ENCODE measurements at regions not wholly inside any gene's neighbourhood (a gene's known extent, or its start where the extent isn't known, plus 50 kb on each side); places are given as distances from the start of the nearest gene placed in this dataset.

DNA sequence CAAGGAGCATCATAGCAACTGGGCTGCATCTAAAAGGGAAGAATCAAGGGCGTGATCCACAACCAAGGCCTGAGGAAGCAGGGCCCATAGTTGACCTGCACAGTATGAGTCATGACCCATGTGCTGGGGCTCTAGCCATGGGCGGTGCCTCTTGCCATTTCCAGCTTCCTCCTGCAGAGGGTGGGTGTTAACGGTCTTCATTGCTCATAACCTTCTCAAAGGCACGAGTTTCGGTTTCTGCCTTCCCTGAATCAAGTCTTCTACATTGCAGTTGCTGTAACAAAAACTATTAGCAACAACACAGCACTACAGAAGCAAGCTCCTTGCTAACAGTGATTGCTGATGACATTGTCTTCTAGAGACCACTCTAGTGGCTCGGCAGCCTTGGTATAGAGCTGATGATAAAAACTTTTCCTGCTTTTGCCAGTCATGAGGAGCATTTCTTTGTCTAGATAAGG lies 66.9 kb downstream of the CTSL start:
- peak overlapping the region; percentile 8 for H3K27ac ChIP-seq (ENCODE audit: low read depth, low read length)
- peaks cover 17% of the 10 kb centered on the region for H3K27me3 Mint-ChIP-seq (ENCODE audit: low read depth, unreplicated experiment)
- H3K36me3 ChIP-seq (ENCODE audit: insufficient read depth, low read length) = no peaks in the 10 kb centered on the region
- H3K4me2 ChIP-seq (ENCODE audit: low read length) = peak overlapping the region; percentile 39
- H2AFZ ChIP-seq (ENCODE audit: low read depth, low read length) = peak overlapping the region; percentile 53
- FAIRE-seq (no peak), DNase-seq (ENCODE audit: low read depth) (peak; percentile 65)
- H3K4me3 Mint-ChIP-seq (ENCODE audit: unreplicated experiment) = no peak overlapping the region
- no peaks in the 10 kb centered on the region for H3K36me3 Mint-ChIP-seq (ENCODE audit: low read depth, unreplicated experiment)
- no peaks in the 10 kb centered on the region for H3K79me2 ChIP-seq (ENCODE audit: insufficient read depth, low read length)
- peaks cover 2% of the 10 kb centered on the region for H3K9me3 Mint-ChIP-seq (ENCODE audit: unreplicated experiment)
- H3K9me3 ChIP-seq (ENCODE audit: insufficient read depth, low read depth, low read length) = no peaks in the 10 kb centered on the region
- H3K4me1 Mint-ChIP-seq (ENCODE audit: low read depth, unreplicated experiment) = peaks cover 7% of the 10 kb centered on the region
- H3K4me3 ChIP-seq (ENCODE audit: insufficient read depth, low read depth, low read length) = no peak overlapping the region
- TF ChIP-seq, protein P1, sequence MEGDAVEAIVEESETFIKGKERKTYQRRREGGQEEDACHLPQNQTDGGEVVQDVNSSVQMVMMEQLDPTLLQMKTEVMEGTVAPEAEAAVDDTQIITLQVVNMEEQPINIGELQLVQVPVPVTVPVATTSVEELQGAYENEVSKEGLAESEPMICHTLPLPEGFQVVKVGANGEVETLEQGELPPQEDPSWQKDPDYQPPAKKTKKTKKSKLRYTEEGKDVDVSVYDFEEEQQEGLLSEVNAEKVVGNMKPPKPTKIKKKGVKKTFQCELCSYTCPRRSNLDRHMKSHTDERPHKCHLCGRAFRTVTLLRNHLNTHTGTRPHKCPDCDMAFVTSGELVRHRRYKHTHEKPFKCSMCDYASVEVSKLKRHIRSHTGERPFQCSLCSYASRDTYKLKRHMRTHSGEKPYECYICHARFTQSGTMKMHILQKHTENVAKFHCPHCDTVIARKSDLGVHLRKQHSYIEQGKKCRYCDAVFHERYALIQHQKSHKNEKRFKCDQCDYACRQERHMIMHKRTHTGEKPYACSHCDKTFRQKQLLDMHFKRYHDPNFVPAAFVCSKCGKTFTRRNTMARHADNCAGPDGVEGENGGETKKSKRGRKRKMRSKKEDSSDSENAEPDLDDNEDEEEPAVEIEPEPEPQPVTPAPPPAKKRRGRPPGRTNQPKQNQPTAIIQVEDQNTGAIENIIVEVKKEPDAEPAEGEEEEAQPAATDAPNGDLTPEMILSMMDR (IDR thresholded peaks at IDR 0.05; ENCODE audit: insufficient read depth, low read depth, low read length) = no peak
- no peak for TF ChIP-seq EZH2 (IDR thresholded peaks at IDR 0.05; ENCODE audit: insufficient read depth, low read length)
- H3K27ac Mint-ChIP-seq (ENCODE audit: unreplicated experiment) = no peak overlapping the region
- H3K4me1 ChIP-seq (ENCODE audit: insufficient read depth, low read length) = no peaks in the 10 kb centered on the region
- no peak overlapping the region for H3K9ac ChIP-seq (ENCODE audit: low read length)
- H3K27me3 ChIP-seq (ENCODE audit: insufficient read depth, low read length) = no peaks in the 10 kb centered on the region
- no peaks in the 10 kb centered on the region for H4K20me1 ChIP-seq (ENCODE audit: insufficient read depth, low read length)

DNA sequence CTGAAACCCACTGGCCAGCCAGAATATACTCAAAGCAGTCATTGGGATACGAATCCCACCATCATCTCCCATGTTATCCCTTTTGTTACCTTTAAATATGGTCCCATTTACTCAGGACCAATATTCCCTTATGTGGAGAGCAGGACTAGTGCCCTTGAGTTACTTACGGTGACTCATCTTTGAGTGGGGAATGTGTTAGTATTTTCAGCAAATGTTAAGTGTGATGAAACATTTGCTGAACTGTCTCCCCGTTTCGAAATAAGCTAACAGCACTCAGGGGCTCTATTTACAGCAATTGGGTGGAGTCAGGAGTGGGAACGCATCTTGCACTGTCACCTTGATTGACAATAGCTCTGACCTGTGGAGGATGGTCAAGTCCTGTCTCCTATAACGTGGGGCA lies 67.4 kb downstream of the CTSL start:
- H3K27me3 Mint-ChIP-seq (ENCODE audit: low read depth, unreplicated experiment) = peaks cover 17% of the 10 kb centered on the region
- Histone ChIP-seq H3K4me3 (ENCODE audit: insufficient read depth, low read depth, low read length) (no peak overlapping the region), H3K36me3 (ENCODE audit: insufficient read depth, low read length) (no peaks in the 10 kb centered on the region), H3K27ac (ENCODE audit: low read depth, low read length) (peak overlapping the region; percentile 8), H2AFZ (ENCODE audit: low read depth, low read length) (no peak overlapping the region), H3K79me2 (ENCODE audit: insufficient read depth, low read length) (no peaks in the 10 kb centered on the region), H3K27me3 (ENCODE audit: insufficient read depth, low read length) (no peaks in the 10 kb centered on the region), H3K4me1 (ENCODE audit: insufficient read depth, low read length) (no peaks in the 10 kb centered on the region), H3K9me3 (ENCODE audit: insufficient read depth, low read depth, low read length) (no peaks in the 10 kb centered on the region), H3K4me2 (ENCODE audit: low read length) (peak overlapping the region; percentile 39), H3K9ac (ENCODE audit: low read length) (no peak overlapping the region), H4K20me1 (ENCODE audit: insufficient read depth, low read length) (no peaks in the 10 kb centered on the region)
- DNase-seq (ENCODE audit: low read depth) (peak; percentile 80), FAIRE-seq (peak; percentile 63)
- no peak for TF ChIP-seq EZH2 (IDR thresholded peaks at IDR 0.05; ENCODE audit: insufficient read depth, low read length)
- TF ChIP-seq, protein P1 (IDR thresholded peaks at IDR 0.05; ENCODE audit: insufficient read depth, low read depth, low read length) = no peak
- H3K4me3 Mint-ChIP-seq (ENCODE audit: unreplicated experiment) = no peak overlapping the region
- H3K27ac Mint-ChIP-seq (ENCODE audit: unreplicated experiment) = no peak overlapping the region
- no peaks in the 10 kb centered on the region for H3K36me3 Mint-ChIP-seq (ENCODE audit: low read depth, unreplicated experiment)
- peaks cover 7% of the 10 kb centered on the region for H3K4me1 Mint-ChIP-seq (ENCODE audit: low read depth, unreplicated experiment)
- peaks cover 2% of the 10 kb centered on the region for H3K9me3 Mint-ChIP-seq (ENCODE audit: unreplicated experiment)

DNA sequence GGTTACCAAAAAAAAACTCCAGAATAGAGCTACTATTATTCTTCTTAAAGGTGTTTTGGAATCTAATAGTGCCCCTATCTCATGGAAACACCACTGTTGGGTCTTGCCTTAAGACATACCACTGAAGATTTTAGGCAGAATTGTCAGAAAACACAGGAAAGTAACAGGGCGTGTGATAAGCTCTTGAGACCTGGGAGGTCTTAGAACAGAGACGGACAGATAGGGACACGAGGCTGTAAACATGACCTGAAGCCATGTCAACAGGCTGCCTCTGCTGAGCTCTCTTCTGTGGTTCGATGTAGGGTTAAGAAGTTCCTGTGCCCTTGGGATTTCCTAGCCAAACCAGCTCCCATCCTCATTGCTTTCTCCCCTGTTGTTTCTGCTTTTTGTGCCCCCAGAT lies 69.3 kb downstream of the CTSL start:
- Histone ChIP-seq H3K9me3 (ENCODE audit: insufficient read depth, low read depth, low read length) (no peaks in the 10 kb centered on the region), H3K27ac (ENCODE audit: low read depth, low read length) (no peak overlapping the region), H4K20me1 (ENCODE audit: insufficient read depth, low read length) (no peaks in the 10 kb centered on the region), H3K4me3 (ENCODE audit: insufficient read depth, low read depth, low read length) (no peak overlapping the region), H3K36me3 (ENCODE audit: insufficient read depth, low read length) (no peaks in the 10 kb centered on the region), H3K9ac (ENCODE audit: low read length) (no peak overlapping the region), H3K79me2 (ENCODE audit: insufficient read depth, low read length) (no peaks in the 10 kb centered on the region), H2AFZ (ENCODE audit: low read depth, low read length) (no peak overlapping the region), H3K4me1 (ENCODE audit: insufficient read depth, low read length) (no peaks in the 10 kb centered on the region), H3K27me3 (ENCODE audit: insufficient read depth, low read length) (no peaks in the 10 kb centered on the region), H3K4me2 (ENCODE audit: low read length) (no peak overlapping the region)
- Mint-ChIP-seq H3K9me3 (ENCODE audit: unreplicated experiment) (no peaks in the 10 kb centered on the region), H3K4me1 (ENCODE audit: low read depth, unreplicated experiment) (peaks cover 7% of the 10 kb centered on the region), H3K36me3 (ENCODE audit: low read depth, unreplicated experiment) (no peaks in the 10 kb centered on the region), H3K27ac (ENCODE audit: unreplicated experiment) (no peak overlapping the region), H3K27me3 (ENCODE audit: low read depth, unreplicated experiment) (peaks cover 22% of the 10 kb centered on the region), H3K4me3 (ENCODE audit: unreplicated experiment) (no peak overlapping the region)
- FAIRE-seq (no peak), DNase-seq (ENCODE audit: low read depth) (no peak)
- TF ChIP-seq, protein P1 (IDR thresholded peaks at IDR 0.05; ENCODE audit: insufficient read depth, low read depth, low read length) = no peak
- TF ChIP-seq EZH2 (IDR thresholded peaks at IDR 0.05; ENCODE audit: insufficient read depth, low read length) = no peak
